Retinal pigment epithelial cell (primary cell): ENCODE measurements at regions not wholly inside any gene's neighbourhood (a gene's known extent, or its start where the extent isn't known, plus 50 kb on each side); places are given as distances from the start of the nearest gene placed in this dataset.

ENCODE experiments used
- DNase-seq: peaks from one replicate; pipeline ENCODE4 v3.0.0-alpha.2; 2010; ENCODE audit warnings: low read depth
- H3K4me3 ChIP-seq: 2 replicates; pipeline ENCODE4 v1.5.1; 2011; ENCODE audit warnings: mild to moderate bottlenecking, low read length, control low read depth, moderate library complexity
- CTCF ChIP-seq: conservative IDR thresholded peaks from 2 replicates; pipeline ENCODE4 v1.5.1; 2011; ENCODE audit warnings: low read depth, low read length, control low read depth, inconsistent platforms

- TF ChIP-seq CTCF: no peak
- H3K4me3 ChIP-seq: no peak overlapping the region
These were observed 198.3 kb downstream of the GLI2 start for GRCh38 chr2:120933693-120934573.

GRCh38 chr2:120934574-120935338 lies 199.1 kb downstream of the GLI2 start:
- DNase-seq: no peak
- TF ChIP-seq CTCF: no peak
- H3K4me3 ChIP-seq: no peak overlapping the region

More at GRCh38 chr2:120933693-120934573, 198.3 kb downstream of the GLI2 start:
- DNase-seq: no peak

GRCh38 chr2:120935339-120936313 lies 200.0 kb downstream of the GLI2 start:
- no peak for TF ChIP-seq CTCF
- no peak for DNase-seq
- no peak overlapping the region for H3K4me3 ChIP-seq

- H3K4me3 ChIP-seq: no peak overlapping the region
- DNase-seq: no peak
- TF ChIP-seq CTCF: no peak
These were observed 201.0 kb downstream of the GLI2 start for GRCh38 chr2:120936476-120937334.

- no peak for DNase-seq
- H3K4me3 ChIP-seq: no peak overlapping the region
These were observed 202.0 kb downstream of the GLI2 start for GRCh38 chr2:120937686-120938044.

More at GRCh38 chr2:120937686-120938044, 202.0 kb downstream of the GLI2 start:
- no peak for TF ChIP-seq CTCF
